K562 (cell line): ENCODE measurements at regions not wholly inside any gene's neighbourhood (a gene's known extent, or its start where the extent isn't known, plus 50 kb on each side); places are given as distances from the start of the nearest gene placed in this dataset.

Experiments used
- ATAC-seq: fragments of 200-7000 bp; cut with Tn5 transposase; 3 replicates; pipeline ENCODE4 v1.9.1; 2020; ENCODE audit warnings: moderate library complexity
- BruUV-seq: library from RNA; stranded (reverse); fragments of 400-500 nt; replicated peaks from 2 replicates; lab custom pipeline; 2021; lab: Mats Ljungman, UMichigan
- CTCF ChIA-PET: fragments of 300-600 bp; formaldehyde crosslinking; extraction: SDS; loops from one replicate; lab custom pipeline; 2021; ENCODE audit warnings: low intra/inter-chr PET ratio; lab: Yijun Ruan, JAX
- POLR2A ChIA-PET: fragments of 300-600, 350-650 bp; sonication (Branson Sonifier 250); formaldehyde crosslinking; extraction: SDS; loops from one replicate; lab custom pipeline; 2021; ENCODE audit warnings: antibody characterized with exemption, inconsistent platforms; lab: Yijun Ruan, JAX
- DNase-seq, 4 experiments: peaks; one replicate each; pipeline versions ENCODE4 v3.0.0 to v3.0.0-alpha.2; 2011 to 2018; ENCODE audit warnings: low spot score in 3 of 4, mixed read lengths in 3 of 4; ENCODE audit errors: extremely low read depth in 1 of 4
- FAIRE-seq: peaks from 2 replicates; lab custom pipeline; 2011; peaks lifted over from hg19 to GRCh38; lab: Jason Lieb, UNC
- H2AFZ ChIP-seq: 2 replicates; pipeline ENCODE4 v1.6.0; 2011; ENCODE audit warnings: low read depth, low read length, control low read depth, inconsistent platforms
- H3K27ac ChIP-seq: fragments of 200-600 bp; 3 replicates; pipeline ENCODE4 v1.8.0; 2011; ENCODE audit warnings: low read depth, mild to moderate bottlenecking, control low read depth, inconsistent platforms, low read length, moderate library complexity, mixed read lengths; ENCODE audit errors: extremely low read depth
- H3K27me3 ChIP-seq, 2 experiments: fragments of 300-600 bp in 1 of 2; 2 replicates in 1 of 2; 3 replicates in 1 of 2; pipeline versions ENCODE4 v1.6.0 to v1.8.0; 2011; ENCODE audit warnings: inconsistent platforms in 2 of 2, low read length in 2 of 2, mild to moderate bottlenecking in 1 of 2, mixed read lengths in 1 of 2, moderate library complexity in 1 of 2; ENCODE audit not compliant: control insufficient read depth in 2 of 2, insufficient read depth in 2 of 2
- H3K36me3 ChIP-seq: fragments of 300-600 bp; 3 replicates; pipeline ENCODE4 v1.8.0; 2011; ENCODE audit warnings: mild to moderate bottlenecking, low read length, inconsistent platforms; ENCODE audit not compliant: control insufficient read depth, insufficient read depth
- H3K4me1 ChIP-seq, 2 experiments: fragments of 200-600 bp in 1 of 2; replicated peaks in 1 of 2; 2 replicates in 1 of 2; 3 replicates in 1 of 2; pipeline versions ENCODE4 v1.5.1 to v1.8.0; 2011; ENCODE audit warnings: inconsistent platforms in 2 of 2, low read length in 2 of 2, mild to moderate bottlenecking in 1 of 2, mixed read lengths in 1 of 2, moderate library complexity in 1 of 2; ENCODE audit not compliant: control insufficient read depth in 2 of 2, insufficient read depth in 2 of 2
- H3K4me2 ChIP-seq: 2 replicates; pipeline ENCODE4 v1.6.1; 2011; ENCODE audit warnings: low read length, control low read depth, inconsistent platforms, mixed read lengths; ENCODE audit not compliant: insufficient read depth
- H3K4me3 ChIP-seq: fragments of 200-600 bp; sonication (generic), shearing (Covaris generic); 2 replicates; pipeline ENCODE4 v1.5.1; 2016; ENCODE audit warnings: control low read depth, inconsistent platforms
- H3K79me2 ChIP-seq: fragments of 200-600 bp; 3 replicates; pipeline ENCODE4 v1.8.0; 2011; ENCODE audit warnings: low read length, inconsistent platforms; ENCODE audit not compliant: control insufficient read depth, insufficient read depth
- H3K9ac ChIP-seq, 2 experiments: 2 replicates each; pipeline versions ENCODE4 v1.6.0 to v1.6.1; 2011; ENCODE audit warnings: low read depth in 2 of 2, low read length in 2 of 2, control low read depth in 1 of 2, inconsistent platforms in 1 of 2, mild to moderate bottlenecking in 1 of 2, mixed read lengths in 1 of 2; ENCODE audit not compliant: insufficient read depth in 1 of 2
- H3K9me1 ChIP-seq: one replicate; pipeline ENCODE4 v1.6.0; 2011; ENCODE audit warnings: inconsistent platforms, mild to moderate bottlenecking, low read length, moderate library complexity; ENCODE audit not compliant: control insufficient read depth, insufficient read depth
- H3K9me3 ChIP-seq: replicated peaks from 2 replicates; pipeline ENCODE4 v1.5.1; 2011; ENCODE audit warnings: low read depth, low read length, inconsistent platforms; ENCODE audit not compliant: control insufficient read depth, insufficient read depth
- H4K20me1 ChIP-seq: replicated peaks from 2 replicates; pipeline ENCODE4 v1.6.1; 2011; ENCODE audit warnings: low read length, inconsistent platforms, mixed read lengths; ENCODE audit not compliant: control insufficient read depth, insufficient read depth
- BMI1 ChIP-seq: fragments of 150-350 bp; IDR thresholded peaks from 2 replicates; pipeline ENCODE4 v1.6.1; 2014; ENCODE audit warnings: low read length
- FOXJ2 ChIP-seq: fragments of 200-800 bp; sonication (Bioruptor generic); IDR thresholded peaks from 2 replicates; pipeline ENCODE4 v1.6.1; 2016; ENCODE audit warnings: missing genetic modification characterization, missing compliant biosample characterization
- MTF1 ChIP-seq: fragments of 250-450 bp; sonication (Bioruptor Pico); IDR thresholded peaks from 2 replicates; pipeline ENCODE4 v1.9.0; 2021; ENCODE audit warnings: moderate library complexity, mild to moderate bottlenecking, inconsistent platforms, borderline replicate concordance
- RFX7 ChIP-seq: fragments of 250-450 bp; sonication (Bioruptor Pico); IDR thresholded peaks from 2 replicates; pipeline ENCODE4 v1.5.1; 2021; ENCODE audit warnings: mild to moderate bottlenecking
- THRAP3 ChIP-seq: fragments of 450-650 bp; IDR thresholded peaks from 2 replicates; pipeline ENCODE4 v1.6.1; 2016; ENCODE audit warnings: mild to moderate bottlenecking, inconsistent platforms, borderline replicate concordance
- XRCC3 ChIP-seq: fragments of 450-650 bp; IDR thresholded peaks from 2 replicates; pipeline ENCODE4 v1.6.1; 2017; ENCODE audit warnings: mild to moderate bottlenecking, moderate library complexity
- ZBTB12 ChIP-seq: fragments of 250-450 bp; sonication (Bioruptor Pico); IDR thresholded peaks from 2 replicates; pipeline ENCODE4 v1.4.0; 2020
- ZC3H11A ChIP-seq: IDR thresholded peaks from 2 replicates; pipeline ENCODE4 v1.6.1; 2012; ENCODE audit warnings: low read depth, low read length, improper control_type of control experiment
- ZNF280A ChIP-seq: fragments of 450-650 bp; IDR thresholded peaks from 2 replicates; pipeline ENCODE4 v1.6.1; 2018; ENCODE audit warnings: mild to moderate bottlenecking, low read depth; ENCODE audit not compliant: partially characterized antibody
- ZNF75A ChIP-seq: fragments of 450-650 bp; formaldehyde crosslinking; IDR thresholded peaks from 2 replicates; pipeline ENCODE4 v1.4.0; 2020; ENCODE audit warnings: mild to moderate bottlenecking
- WGBS: fragments of 100-300 bp; shearing (Covaris generic); methylation state at CpG from one replicate; pipeline ENCODE4 v1.1.6; 2016; ENCODE audit warnings: low coverage, mixed read lengths; ENCODE audit not compliant: insufficient coverage; ENCODE audit errors: missing lambda C conversion rate; 5-methylcytosine and 5-hydroxymethylcytosine counted together
- in situ Hi-C: fragments of 300-500 bp; cut with MboI; formaldehyde crosslinking; loops from 4 replicates; pipeline ENCODE4 v1.15.0; 2018; ENCODE audit warnings: inconsistent platforms, mixed read lengths
- intact Hi-C: fragments of 100-400 bp; cut with micrococcal nuclease; formaldehyde crosslinking; loops from 2 replicates; pipeline ENCODE4 v1.14.2; 2022

GRCh38 chr10:120997756-120998155 lies 146.6 kb downstream of the WDR11 start:
- Histone ChIP-seq H3K27ac (no peak overlapping the region), H3K9me3 (no peaks in the 10 kb centered on the region), H3K9ac (no peak overlapping the region), H3K27me3 (no peaks in the 10 kb centered on the region), H3K4me1 (no peaks in the 10 kb centered on the region), H2AFZ (no peak overlapping the region), H3K9me1 (no peaks in the 10 kb centered on the region), H3K36me3 (no peaks in the 10 kb centered on the region), H4K20me1 (no peaks in the 10 kb centered on the region), H3K79me2 (no peaks in the 10 kb centered on the region), H3K4me3 (no peak overlapping the region), H3K4me2 (no peak overlapping the region)
- no peak for TF ChIP-seq FOXJ2 (tag)
- TF ChIP-seq XRCC3, result no peak
- TF ChIP-seq MTF1 (CRISPR knock-in tag), result no peak
- no peak for TF ChIP-seq THRAP3
- TF ChIP-seq RFX7 (CRISPR knock-in tag), result no peak
- TF ChIP-seq ZNF280A, result no peak
- TF ChIP-seq ZBTB12 (CRISPR knock-in tag), result no peak
- no peak for TF ChIP-seq ZNF75A (CRISPR knock-in tag)
- TF ChIP-seq ZC3H11A, result no peak
- TF ChIP-seq BMI1, result no peak
- in situ Hi-C loops, result no loop called here
- ATAC-seq, result no peak
- BruUV-seq, result no TSS peak
- DNase-seq, result no peak
- ChIA-PET CTCF (no interaction called here), POLR2A (no interaction called here)
- FAIRE-seq, result no peak
- 0% methylated on average over 2 of the region's 3 CpGs for WGBS
- intact Hi-C loops, result no loop called here
